HT1080 (cell line): ENCODE measurements at regions not wholly inside any gene's neighbourhood (a gene's known extent, or its start where the extent isn't known, plus 50 kb on each side); places are given as distances from the start of the nearest gene placed in this dataset.
"Not testable (repeated sequence)": the region's sequence is repeated elsewhere in the genome, so short reads cannot be mapped to it uniquely, and the experiment has no call there.

ENCODE experiments used
- DNase-seq: peaks from one replicate; pipeline ENCODE4 v3.0.0-alpha.2; 2015; ENCODE audit warnings: low read depth

- not testable (repeated sequence) for DNase-seq
These were observed 254.1 kb upstream of the DIO3 start for GRCh38 chr14:101307162-101307561.

- DNase-seq: not testable (repeated sequence)
These were observed 250.1 kb upstream of the DIO3 start for GRCh38 chr14:101311186-101311585.

- DNase-seq: no peak
These were observed 248.0 kb upstream of the DIO3 start for GRCh38 chr14:101313268-101313667.

- peak; percentile 61 for DNase-seq
These were observed 245.4 kb upstream of the DIO3 start for GRCh38 chr14:101315802-101316296.

- DNase-seq: no peak
These were observed 243.0 kb upstream of the DIO3 start for GRCh38 chr14:101318271-101318670.

- DNase-seq: no peak
These were observed 240.9 kb upstream of the DIO3 start for GRCh38 chr14:101320396-101320795.

- no peak for DNase-seq
These were observed 239.1 kb upstream of the DIO3 start for GRCh38 chr14:101322223-101322622.

- DNase-seq: no peak
These were observed 238.2 kb upstream of the DIO3 start for GRCh38 chr14:101323111-101323510.

- peak; percentile 29 for DNase-seq
These were observed 237.6 kb upstream of the DIO3 start for GRCh38 chr14:101323614-101324235.

GRCh38 chr14:101325319-101325718 lies 236.0 kb upstream of the DIO3 start:
- DNase-seq: no peak

- DNase-seq: no peak
These were observed 232.8 kb upstream of the DIO3 start for GRCh38 chr14:101328412-101329028.

- DNase-seq: no peak
These were observed 230.7 kb upstream of the DIO3 start for GRCh38 chr14:101330416-101331140.

- no peak for DNase-seq
These were observed 230.2 kb upstream of the DIO3 start for GRCh38 chr14:101331141-101331525.

GRCh38 chr14:101331661-101332169 lies 229.6 kb upstream of the DIO3 start:
- DNase-seq: no peak

GRCh38 chr14:101332281-101332680 lies 229.0 kb upstream of the DIO3 start:
- no peak for DNase-seq

GRCh38 chr14:101333335-101334280 lies 227.7 kb upstream of the DIO3 start:
- no peak for DNase-seq

- DNase-seq: no peak
These were observed 226.6 kb upstream of the DIO3 start for GRCh38 chr14:101334656-101335055.

- DNase-seq: no peak
These were observed 226.1 kb upstream of the DIO3 start for GRCh38 chr14:101335061-101335661.

- DNase-seq: no peak
These were observed 225.1 kb upstream of the DIO3 start for GRCh38 chr14:101336183-101336582.

- no peak for DNase-seq
These were observed 224.2 kb upstream of the DIO3 start for GRCh38 chr14:101337053-101337452.

GRCh38 chr14:101340556-101340955 lies 220.7 kb upstream of the DIO3 start:
- DNase-seq: no peak
